ENCODE measurements at regions not wholly inside any gene's neighbourhood (a gene's known extent, or its start where the extent isn't known, plus 50 kb on each side); places are given as distances from the start of the nearest gene placed in this dataset.

- in situ Hi-C loops (cut with MboI; ENCODE audit: low sequenced_read_pairs in 4 of 4), result no loop called here
These were observed 403.9 kb upstream of the JARID2 start for GRCh38 chr6:14841901-14842421.

GRCh38 chr6:14844411-14844810 is 401.5 kb upstream of the JARID2 start:
- Histone ChIP-seq H3K4me1 (no peaks in the 10 kb centered on the region), H3K27ac (no peak overlapping the region), H3K27me3 (no peaks in the 10 kb centered on the region), H3K9me3 (no peaks in the 10 kb centered on the region), H3K4me3 (no peak overlapping the region), H3K36me3 (no peaks in the 10 kb centered on the region)
- no peak for ATAC-seq
- in situ Hi-C loops (cut with MboI; ENCODE audit: low sequenced_read_pairs in 4 of 4) (no loop called here), intact Hi-C loops (cut with DNase I; ENCODE audit: low total_unique reads) (no loop called here)
- no peak for TF ChIP-seq CTCF (IDR thresholded peaks at IDR 0.05 in 4 of 5, conservative IDR thresholded peaks at IDR 0.05 in 1 of 5)
- no peak for DNase-seq

More at GRCh38 chr6:14841901-14842421, 403.9 kb upstream of the JARID2 start:
- ATAC-seq (peak; percentile 94 to 96), DNase-seq (peak; percentile 53 to 84)
- intact Hi-C loops (cut with DNase I; ENCODE audit: low total_unique reads), result loop anchor here (1.0 to 2.0 kb wide), 4 partner anchors 41 to 221 kb away; no protein-coding TSS in a partner anchor
- Histone ChIP-seq H3K4me3 (no peak overlapping the region), H3K9me3 (no peaks in the 10 kb centered on the region), H3K27ac (peak overlapping the region in 2 of 4 donors; percentile 36 to 59), H3K36me3 (no peaks in the 10 kb centered on the region), H3K4me1 (no peaks in the 10 kb centered on the region), H3K27me3 (no peaks in the 10 kb centered on the region)
- TF ChIP-seq CTCF (IDR thresholded peaks at IDR 0.05 in 4 of 5, conservative IDR thresholded peaks at IDR 0.05 in 1 of 5) (no peak), POLR2A (IDR thresholded peaks at IDR 0.05) (no peak)

- intact Hi-C loops (cut with DNase I; ENCODE audit: low total_unique reads), result no loop called here
- Histone ChIP-seq H3K4me3 (no peak overlapping the region), H3K36me3 (no peaks in the 10 kb centered on the region), H3K9me3 (no peaks in the 10 kb centered on the region), H3K27me3 (no peaks in the 10 kb centered on the region), H3K4me1 (no peaks in the 10 kb centered on the region), H3K27ac (no peak overlapping the region)
- peak in 1 of 2 donors; percentile 26 for ATAC-seq
- TF ChIP-seq POLR2A (IDR thresholded peaks at IDR 0.05) (no peak), CTCF (IDR thresholded peaks at IDR 0.05 in 4 of 5, conservative IDR thresholded peaks at IDR 0.05 in 1 of 5) (no peak)
- in situ Hi-C loops (cut with MboI; ENCODE audit: low sequenced_read_pairs in 4 of 4), result no loop called here
- DNase-seq, result no peak
These were observed 397.9 kb upstream of the JARID2 start for GRCh38 chr6:14848019-14848418.

GRCh38 chr6:14849185-14849584 is 396.7 kb upstream of the JARID2 start:
- TF ChIP-seq CTCF (IDR thresholded peaks at IDR 0.05 in 4 of 5, conservative IDR thresholded peaks at IDR 0.05 in 1 of 5) (no peak), POLR2A (IDR thresholded peaks at IDR 0.05) (no peak)
- no peak for ATAC-seq
- no peak overlapping the region for H3K4me3 ChIP-seq
- H3K4me1 ChIP-seq, result no peaks in the 10 kb centered on the region
- no peak for DNase-seq
- in situ Hi-C loops (cut with MboI; ENCODE audit: low sequenced_read_pairs in 4 of 4), result no loop called here
- no peaks in the 10 kb centered on the region for H3K36me3 ChIP-seq
- H3K27me3 ChIP-seq, result no peaks in the 10 kb centered on the region
- intact Hi-C loops (cut with DNase I; ENCODE audit: low total_unique reads), result no loop called here
- no peaks in the 10 kb centered on the region for H3K9me3 ChIP-seq
- no peak overlapping the region for H3K27ac ChIP-seq

GRCh38 chr6:14851281-14851680 is 394.6 kb upstream of the JARID2 start:
- intact Hi-C loops (cut with DNase I; ENCODE audit: low total_unique reads) (no loop called here), in situ Hi-C loops (cut with MboI; ENCODE audit: low sequenced_read_pairs in 4 of 4) (no loop called here)
- no peaks in the 10 kb centered on the region for H3K36me3 ChIP-seq
- ATAC-seq, result no peak
- no peak overlapping the region for H3K27ac ChIP-seq
- H3K4me3 ChIP-seq, result no peak overlapping the region
- H3K27me3 ChIP-seq, result no peaks in the 10 kb centered on the region
- no peaks in the 10 kb centered on the region for H3K4me1 ChIP-seq
- DNase-seq, result no peak
- no peaks in the 10 kb centered on the region for H3K9me3 ChIP-seq
- no peak for TF ChIP-seq POLR2A (IDR thresholded peaks at IDR 0.05)
